WTC11 (cell line): ENCODE measurements at regions not wholly inside any gene's neighbourhood (a gene's known extent, or its start where the extent isn't known, plus 50 kb on each side); places are given as distances from the start of the nearest gene placed in this dataset.

Experiments used
- ATF2 ChIP-seq: sonication (generic); formaldehyde crosslinking; IDR thresholded peaks from 2 replicates; pipeline ENCODE4 v1.8.1; 2022; ENCODE audit warnings: low read depth, missing genetic modification reagents, borderline replicate concordance
- CTCF ChIP-seq: fragments of 200-600 bp; IDR thresholded peaks from 2 replicates; pipeline ENCODE4 v1.8.0; 2022; ENCODE audit warnings: antibody characterized with exemption
- RELA ChIP-seq: sonication (generic); formaldehyde crosslinking; IDR thresholded peaks from 2 replicates; pipeline ENCODE4 v1.8.1; 2022; ENCODE audit warnings: missing genetic modification reagents, mild to moderate bottlenecking, borderline replicate concordance
- SP1 ChIP-seq: sonication (generic); formaldehyde crosslinking; conservative IDR thresholded peaks from 2 replicates; pipeline ENCODE4 v1.8.1; 2022; ENCODE audit warnings: missing genetic modification reagents
- STAT6 ChIP-seq: sonication (generic); formaldehyde crosslinking; conservative IDR thresholded peaks from 2 replicates; pipeline ENCODE4 v1.8.1; 2023; ENCODE audit warnings: mild to moderate bottlenecking, low read depth, missing genetic modification reagents, moderate library complexity
- ZBTB21 ChIP-seq: sonication (generic); formaldehyde crosslinking; IDR thresholded peaks from 2 replicates; pipeline ENCODE4 v1.8.1; 2023; ENCODE audit warnings: mild to moderate bottlenecking, missing genetic modification reagents, borderline replicate concordance
- ZMAT4 ChIP-seq: fragments of 250-450 bp; sonication (Bioruptor Pico); IDR thresholded peaks from 2 replicates; pipeline ENCODE4 v1.9.0; 2021; ENCODE audit warnings: mild to moderate bottlenecking
- ZNF317 ChIP-seq: sonication (generic); formaldehyde crosslinking; IDR thresholded peaks from 2 replicates; pipeline ENCODE4 v1.8.1; 2023; ENCODE audit warnings: low read depth, mild to moderate bottlenecking, moderate library complexity, missing genetic modification reagents, borderline replicate concordance
- ZSCAN18 ChIP-seq: fragments of 250-450 bp; sonication (Bioruptor Pico); IDR thresholded peaks from 2 replicates; pipeline ENCODE4 v2.1.2; 2022; ENCODE audit warnings: mild to moderate bottlenecking, moderate library complexity

- TF ChIP-seq CTCF (no peak), STAT6 (CRISPR knock-in tag) (no peak), ZMAT4 (CRISPR knock-in tag) (no peak), ZSCAN18 (CRISPR knock-in tag) (no peak), ATF2 (no peak), SP1 (CRISPR knock-in tag) (no peak), RELA (no peak), ZNF317 (CRISPR knock-in tag) (no peak), ZBTB21 (CRISPR knock-in tag) (no peak)
These were observed 751.4 kb downstream of the KCNA4 start for GRCh38 chr11:29265381-29265780.
